Parathyroid adenoma (tissue), 2 donors: ENCODE measurements at regions not wholly inside any gene's neighbourhood (a gene's known extent, or its start where the extent isn't known, plus 50 kb on each side); places are given as distances from the start of the nearest gene placed in this dataset.
"Not testable (repeated sequence)": the region's sequence is repeated elsewhere in the genome, so short reads cannot be mapped to it uniquely, and the experiment has no call there.

Experiments
- H2AFZ ChIP-seq: fragments of 300-600 bp; sonication (generic); one replicate; pipeline ENCODE4 v1.7.0; 2017; ENCODE audit warnings: antibody characterized with exemption, mild to moderate bottlenecking
- H3K27ac ChIP-seq: fragments of 300-600 bp; sonication (generic); one replicate; pipeline ENCODE4 v1.7.0; 2017
- H3K27me3 ChIP-seq: fragments of 300-600 bp; sonication (generic); one replicate; pipeline ENCODE4 v1.7.0; 2017; ENCODE audit warnings: low read length; ENCODE audit not compliant: control insufficient read depth, insufficient read depth
- H3K36me3 ChIP-seq: fragments of 300-600 bp; sonication (generic); one replicate; pipeline ENCODE4 v1.7.0; 2017; ENCODE audit warnings: low read length; ENCODE audit not compliant: control insufficient read depth, insufficient read depth
- H3K4me1 ChIP-seq: fragments of 300-600 bp; sonication (generic); one replicate; pipeline ENCODE4 v1.7.0; 2017; ENCODE audit warnings: control low read depth
- H3K4me2 ChIP-seq: fragments of 300-600 bp; sonication (generic); one replicate; pipeline ENCODE4 v1.7.0; 2017; ENCODE audit warnings: low read length
- H3K4me3 ChIP-seq: fragments of 300-600 bp; sonication (generic); one replicate; pipeline ENCODE4 v1.7.0; 2017; ENCODE audit warnings: low read depth, low read length
- H3K79me2 ChIP-seq: fragments of 300-600 bp; sonication (generic); one replicate; pipeline ENCODE4 v1.7.0; 2017; ENCODE audit warnings: control low read depth
- H3K9ac ChIP-seq: fragments of 300-600 bp; sonication (generic); one replicate; pipeline ENCODE4 v1.7.0; 2017; ENCODE audit warnings: mild to moderate bottlenecking
- H3K9me3 ChIP-seq: fragments of 300-600 bp; sonication (generic); one replicate; pipeline ENCODE4 v1.7.0; 2017; ENCODE audit warnings: low read length; ENCODE audit not compliant: control insufficient read depth
- CTCF ChIP-seq: fragments of 300-600 bp; sonication (generic); IDR thresholded peaks from one replicate; pipeline ENCODE4 v1.7.0; 2017; ENCODE audit warnings: antibody characterized with exemption, mild to moderate bottlenecking
- donor health status: primary hyperparathyroidism.

GRCh38 chr7:51389216-51389812 lies 72.7 kb upstream of the COBL start:
- H2AFZ ChIP-seq, H3K4me1 ChIP-seq, H3K27me3 ChIP-seq, H3K4me3 ChIP-seq, H3K79me2 ChIP-seq, H3K4me2 ChIP-seq, H3K9ac ChIP-seq, H3K36me3 ChIP-seq, H3K27ac ChIP-seq, H3K9me3 ChIP-seq: not testable (repeated sequence)

GRCh38 chr7:51388241-51388640 lies 71.6 kb upstream of the COBL start:
- H3K36me3 ChIP-seq, H3K27ac ChIP-seq, H3K79me2 ChIP-seq, H3K4me1 ChIP-seq, H3K4me2 ChIP-seq, H3K9me3 ChIP-seq, H3K4me3 ChIP-seq, H2AFZ ChIP-seq, H3K27me3 ChIP-seq, H3K9ac ChIP-seq: not testable (repeated sequence)

GRCh38 chr7:51386806-51387568 lies 70.4 kb upstream of the COBL start:
- not testable (repeated sequence) for H3K36me3 ChIP-seq, H3K4me1 ChIP-seq, H2AFZ ChIP-seq, H3K4me2 ChIP-seq, H3K79me2 ChIP-seq, H3K4me3 ChIP-seq, H3K9ac ChIP-seq, H3K27me3 ChIP-seq, H3K9me3 ChIP-seq, H3K27ac ChIP-seq

DNA sequence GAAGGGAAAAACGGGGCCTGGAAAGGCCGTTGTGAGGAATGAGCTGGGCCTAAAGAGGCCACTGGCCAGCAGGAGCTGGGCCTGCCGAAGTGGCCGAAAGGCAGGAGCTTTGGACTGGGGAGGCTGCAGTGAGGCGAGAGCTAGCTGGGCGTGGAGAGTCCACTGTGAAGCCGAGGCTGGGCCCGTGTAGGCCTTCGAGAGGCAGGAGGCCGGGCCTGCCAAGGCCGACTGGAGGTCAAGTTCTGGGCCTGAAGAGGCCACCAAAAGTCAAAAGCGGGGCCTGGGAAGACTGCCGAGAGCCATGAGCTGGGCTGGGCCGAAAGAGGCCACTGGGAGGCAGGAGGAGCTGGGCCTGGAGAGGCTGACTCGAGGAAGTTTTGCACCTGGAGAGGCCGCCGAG lies 69.6 kb upstream of the COBL start:
- not testable (repeated sequence) for H3K27ac ChIP-seq, H3K4me1 ChIP-seq, H3K27me3 ChIP-seq, H2AFZ ChIP-seq, H3K36me3 ChIP-seq, H3K4me2 ChIP-seq, H3K9ac ChIP-seq, H3K9me3 ChIP-seq, H3K79me2 ChIP-seq, H3K4me3 ChIP-seq

- H3K9me3 ChIP-seq, H2AFZ ChIP-seq, H3K4me3 ChIP-seq, H3K4me1 ChIP-seq, H3K9ac ChIP-seq, H3K27ac ChIP-seq, H3K27me3 ChIP-seq, H3K36me3 ChIP-seq, H3K4me2 ChIP-seq, H3K79me2 ChIP-seq: not testable (repeated sequence)
Measured at GRCh38 chr7:51382243-51382642, 65.6 kb upstream of the COBL start.

DNA sequence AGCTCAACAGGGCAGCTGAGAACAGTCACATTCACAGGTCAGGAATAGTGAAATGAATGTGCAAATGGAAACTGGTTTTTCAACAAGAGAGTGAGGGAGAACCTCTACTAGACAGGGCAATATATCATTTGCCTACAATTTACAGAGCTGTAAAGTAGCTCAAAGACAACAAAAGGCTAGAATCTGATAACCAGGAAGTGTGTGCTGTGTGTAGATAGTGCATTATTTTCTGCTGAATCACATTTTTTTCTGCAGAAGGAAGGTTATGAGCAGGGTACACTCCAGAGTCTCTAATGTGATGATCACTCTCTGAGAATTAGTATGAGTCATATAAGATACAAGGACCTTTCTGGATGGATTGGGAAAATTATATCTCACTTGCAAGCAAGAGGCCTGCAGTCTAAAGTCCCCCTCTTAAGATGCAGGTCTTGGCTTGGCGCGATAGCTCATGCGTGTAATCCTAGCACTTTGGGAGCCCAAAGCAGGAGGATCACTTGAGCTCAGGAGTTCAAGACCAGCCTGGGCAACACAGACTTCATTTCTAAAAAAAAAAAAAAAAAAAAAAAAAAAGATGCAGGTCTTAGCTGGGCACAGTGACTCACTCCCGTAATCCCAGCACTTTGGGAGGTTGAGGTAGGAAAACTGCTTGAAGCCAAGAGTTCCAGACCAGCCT lies 59.9 kb upstream of the COBL start:
- Histone ChIP-seq H3K79me2 (no peaks in the 10 kb centered on the region), H3K9ac (no peak overlapping the region), H3K27ac (no peak overlapping the region), H2AFZ (no peak overlapping the region), H3K36me3 (no peaks in the 10 kb centered on the region), H3K4me3 (no peak overlapping the region), H3K4me1 (no peaks in the 10 kb centered on the region), H3K4me2 (no peak overlapping the region), H3K27me3 (no peaks in the 10 kb centered on the region), H3K9me3 (no peaks in the 10 kb centered on the region)
- TF ChIP-seq CTCF = no peak

- Histone ChIP-seq H3K36me3 (no peaks in the 10 kb centered on the region), H3K4me3 (no peak overlapping the region)
- no peak for TF ChIP-seq CTCF
Measured at GRCh38 chr7:51374936-51375335, 58.3 kb upstream of the COBL start.

GRCh38 chr7:51373607-51374006 lies 57.0 kb upstream of the COBL start:
- H3K4me2 ChIP-seq, H3K4me3 ChIP-seq, H3K27me3 ChIP-seq, H3K9ac ChIP-seq, H3K9me3 ChIP-seq, H3K36me3 ChIP-seq, H3K79me2 ChIP-seq, H2AFZ ChIP-seq, H3K4me1 ChIP-seq, H3K27ac ChIP-seq: not testable (repeated sequence)

More at GRCh38 chr7:51374936-51375335, 58.3 kb upstream of the COBL start:
- no peak overlapping the region for H3K9ac ChIP-seq
- H3K4me2 ChIP-seq = no peak overlapping the region
- no peaks in the 10 kb centered on the region for H3K79me2 ChIP-seq
- H2AFZ ChIP-seq = no peak overlapping the region
- no peaks in the 10 kb centered on the region for H3K4me1 ChIP-seq
- no peaks in the 10 kb centered on the region for H3K9me3 ChIP-seq
- no peaks in the 10 kb centered on the region for H3K27me3 ChIP-seq
- H3K27ac ChIP-seq = no peak overlapping the region
